ENCODE measurements at regions not wholly inside any gene's neighbourhood (a gene's known extent, or its start where the extent isn't known, plus 50 kb on each side); places are given as distances from the start of the nearest gene placed in this dataset.

- Histone ChIP-seq H3K27me3 (no peaks in the 10 kb centered on the region), H3K4me1 (no peaks in the 10 kb centered on the region), H3K27ac (no peak overlapping the region), H3K36me3 (no peaks in the 10 kb centered on the region), H3K9me3 (no peaks in the 10 kb centered on the region), H3K4me3 (no peak overlapping the region)
- ATAC-seq (no peak), DNase-seq (no peak)
- intact Hi-C loops (cut with DNase I; ENCODE audit: low total_unique reads) = no loop called here
- in situ Hi-C loops (cut with MboI; ENCODE audit: low sequenced_read_pairs in 4 of 4) = no loop called here
- TF ChIP-seq CTCF (IDR thresholded peaks at IDR 0.05 in 4 of 5, conservative IDR thresholded peaks at IDR 0.05 in 1 of 5) = no peak
- TF ChIP-seq POLR2A (IDR thresholded peaks at IDR 0.05) = no peak
Observed at GRCh38 chr9:79924836-79925235, 353.1 kb downstream of the TLE4 start.

GRCh38 chr9:79917421-79917820 lies 345.7 kb downstream of the TLE4 start:
- Histone ChIP-seq H3K27ac (no peak overlapping the region), H3K27me3 (no peaks in the 10 kb centered on the region), H3K9me3 (no peaks in the 10 kb centered on the region), H3K4me3 (no peak overlapping the region), H3K36me3 (no peaks in the 10 kb centered on the region), H3K4me1 (no peaks in the 10 kb centered on the region)
- intact Hi-C loops (cut with DNase I; ENCODE audit: low total_unique reads) (no loop called here), in situ Hi-C loops (cut with MboI; ENCODE audit: low sequenced_read_pairs in 4 of 4) (no loop called here)
- no peak for TF ChIP-seq CTCF (IDR thresholded peaks at IDR 0.05 in 4 of 5, conservative IDR thresholded peaks at IDR 0.05 in 1 of 5)
- TF ChIP-seq POLR2A (IDR thresholded peaks at IDR 0.05) = no peak
- ATAC-seq (peak in 1 of 2 donors; percentile 58), DNase-seq (no peak)

- no peaks in the 10 kb centered on the region for H3K4me1 ChIP-seq
- no peaks in the 10 kb centered on the region for H3K36me3 ChIP-seq
- no peaks in the 10 kb centered on the region for H3K27me3 ChIP-seq
- no peak overlapping the region for H3K27ac ChIP-seq
- intact Hi-C loops (cut with DNase I; ENCODE audit: low total_unique reads) = no loop called here
- DNase-seq (no peak), ATAC-seq (no peak)
- in situ Hi-C loops (cut with MboI; ENCODE audit: low sequenced_read_pairs in 4 of 4) = no loop called here
- no peaks in the 10 kb centered on the region for H3K9me3 ChIP-seq
- H3K4me3 ChIP-seq = no peak overlapping the region
- TF ChIP-seq POLR2A (IDR thresholded peaks at IDR 0.05) = no peak
- TF ChIP-seq CTCF (IDR thresholded peaks at IDR 0.05 in 4 of 5, conservative IDR thresholded peaks at IDR 0.05 in 1 of 5) = no peak
Observed at GRCh38 chr9:79913867-79914266, 342.1 kb downstream of the TLE4 start.

GRCh38 chr9:79912318-79913070 lies 340.7 kb downstream of the TLE4 start:
- no peak for DNase-seq
- no peak overlapping the region for H3K27ac ChIP-seq
- ATAC-seq = no peak
- in situ Hi-C loops (cut with MboI; ENCODE audit: low sequenced_read_pairs in 4 of 4) (no loop called here), intact Hi-C loops (cut with DNase I; ENCODE audit: low total_unique reads) (no loop called here)
- no peaks in the 10 kb centered on the region for H3K4me1 ChIP-seq
- no peak overlapping the region for H3K4me3 ChIP-seq
- H3K36me3 ChIP-seq = no peaks in the 10 kb centered on the region
- TF ChIP-seq POLR2A (IDR thresholded peaks at IDR 0.05) = no peak
- TF ChIP-seq CTCF (IDR thresholded peaks at IDR 0.05 in 4 of 5, conservative IDR thresholded peaks at IDR 0.05 in 1 of 5) = no peak
- no peaks in the 10 kb centered on the region for H3K27me3 ChIP-seq
- H3K9me3 ChIP-seq = no peaks in the 10 kb centered on the region

- no peak for ATAC-seq
Observed at GRCh38 chr9:79911724-79912123, 340.0 kb downstream of the TLE4 start.

More at GRCh38 chr9:79911724-79912123, 340.0 kb downstream of the TLE4 start:
- in situ Hi-C loops (cut with MboI; ENCODE audit: low sequenced_read_pairs in 4 of 4) (no loop called here), intact Hi-C loops (cut with DNase I; ENCODE audit: low total_unique reads) (no loop called here)
- Histone ChIP-seq H3K27ac (no peak overlapping the region), H3K27me3 (no peaks in the 10 kb centered on the region), H3K36me3 (no peaks in the 10 kb centered on the region), H3K4me1 (no peaks in the 10 kb centered on the region), H3K4me3 (no peak overlapping the region), H3K9me3 (no peaks in the 10 kb centered on the region)
- TF ChIP-seq CTCF (IDR thresholded peaks at IDR 0.05 in 4 of 5, conservative IDR thresholded peaks at IDR 0.05 in 1 of 5) (no peak), POLR2A (IDR thresholded peaks at IDR 0.05) (no peak)
- no peak for DNase-seq
